CD14-positive monocyte (primary cell): ENCODE measurements at regions not wholly inside any gene's neighbourhood (a gene's known extent, or its start where the extent isn't known, plus 50 kb on each side); places are given as distances from the start of the nearest gene placed in this dataset.

Source experiments
- DNase-seq, 3 donors: peaks; one replicate each; pipeline ENCODE4 v3.0.0-alpha.2; 2011 to 2022
- H2AFZ ChIP-seq: 2 replicates; pipeline ENCODE4 v1.6.0; 2012; ENCODE audit warnings: mild to moderate bottlenecking, low read depth, low read length, inconsistent platforms; ENCODE audit not compliant: insufficient read depth, poor library complexity, severe bottlenecking
- H3K27ac ChIP-seq, 2 donors: 1 replicate in 1 of 2; 2 replicates in 1 of 2; pipeline ENCODE4 v1.5.1; 2012 to 2013; ENCODE audit warnings: low read length in 2 of 2, control low read depth in 1 of 2, inconsistent platforms in 1 of 2, low read depth in 1 of 2, mild to moderate bottlenecking in 1 of 2
- H3K27me3 ChIP-seq, 2 donors: one replicate each; pipeline versions ENCODE4 v1.6.0 to v1.6.1; 2011 to 2013; ENCODE audit warnings: low read length in 2 of 2; ENCODE audit not compliant: control insufficient read depth in 2 of 2, insufficient read depth in 2 of 2
- H3K36me3 ChIP-seq, 2 donors: replicated peaks in 1 of 2; 1 replicate in 1 of 2; 2 replicates in 1 of 2; pipeline versions ENCODE4 v1.5.1 to v1.6.1; 2012 to 2013; ENCODE audit warnings: low read length in 2 of 2, control low read depth in 1 of 2, inconsistent platforms in 1 of 2, mild to moderate bottlenecking in 1 of 2; ENCODE audit not compliant: insufficient read depth in 2 of 2, control insufficient read depth in 1 of 2
- H3K4me1 ChIP-seq, 2 donors: 1 replicate in 1 of 2; 2 replicates in 1 of 2; pipeline versions ENCODE4 v1.5.1 to v1.6.1; 2012 to 2013; ENCODE audit warnings: low read length in 2 of 2, control low read depth in 1 of 2, inconsistent platforms in 1 of 2, mild to moderate bottlenecking in 1 of 2, moderate library complexity in 1 of 2; ENCODE audit not compliant: insufficient read depth in 2 of 2, control insufficient read depth in 1 of 2
- H3K4me2 ChIP-seq: replicated peaks from 2 replicates; pipeline ENCODE3; 2012; ENCODE audit warnings: low read length, moderate library complexity, mild to moderate bottlenecking; ENCODE audit not compliant: poor library complexity, severe bottlenecking; ENCODE audit errors: extremely low read depth
- H3K4me3 ChIP-seq, 3 experiments: fragments of 200-600 bp in 1 of 3; sonication (generic) in 1 of 3; replicated peaks in 1 of 3; 1 replicate in 2 of 3; 2 replicates in 1 of 3; pipeline ENCODE4 v1.5.1; 2011 to 2013; ENCODE audit warnings: low read length in 3 of 3, mild to moderate bottlenecking in 3 of 3, control low read depth in 2 of 3, low read depth in 2 of 3, inconsistent platforms in 1 of 3, moderate library complexity in 1 of 3
- H3K79me2 ChIP-seq: 2 replicates; pipeline ENCODE4 v1.6.0; 2012; ENCODE audit warnings: mild to moderate bottlenecking, control low read depth, inconsistent platforms, low read length, moderate library complexity; ENCODE audit not compliant: insufficient read depth
- H3K9ac ChIP-seq: 2 replicates; pipeline ENCODE4 v1.6.0; 2017; ENCODE audit warnings: low read length, mild to moderate bottlenecking; ENCODE audit not compliant: insufficient read depth, poor library complexity, severe bottlenecking
- H3K9me3 ChIP-seq, 2 donors: replicated peaks in 1 of 2; 1 replicate in 1 of 2; 2 replicates in 1 of 2; pipeline versions ENCODE4 v1.5.1 to v1.6.1; 2012 to 2013; ENCODE audit warnings: low read length in 2 of 2, control low read depth in 1 of 2; ENCODE audit not compliant: control insufficient read depth in 1 of 2, insufficient read depth in 1 of 2
- H4K20me1 ChIP-seq: 2 replicates; pipeline ENCODE4 v1.6.0; 2012; ENCODE audit warnings: mild to moderate bottlenecking, low read length, control low read depth, moderate library complexity; ENCODE audit not compliant: insufficient read depth
- H3K27ac Mint-ChIP-seq, 7 donors: one replicate each; pipeline ENCODE4 v1.8.0; 2020; ENCODE audit warnings: mild to moderate bottlenecking in 7 of 7, mixed read lengths in 7 of 7, moderate library complexity in 6 of 7, inconsistent platforms in 2 of 7
- H3K27me3 Mint-ChIP-seq, 3 donors: one replicate each; pipeline ENCODE4 v1.8.0; 2021 to 2022; ENCODE audit warnings: low read depth in 3 of 3, mild to moderate bottlenecking in 3 of 3, mixed read lengths in 3 of 3, moderate library complexity in 3 of 3, inconsistent platforms in 1 of 3
- H3K36me3 Mint-ChIP-seq, 2 donors: one replicate each; pipeline ENCODE4 v1.8.0; 2020; ENCODE audit warnings: mixed read lengths in 2 of 2, inconsistent platforms in 1 of 2, mild to moderate bottlenecking in 1 of 2
- H3K4me1 Mint-ChIP-seq: one replicate; pipeline ENCODE4 v1.8.0; 2020; ENCODE audit warnings: mild to moderate bottlenecking, mixed read lengths
- H3K4me3 Mint-ChIP-seq, 2 donors: one replicate each; pipeline ENCODE4 v1.8.0; 2020; ENCODE audit warnings: mild to moderate bottlenecking in 2 of 2, mixed read lengths in 2 of 2, moderate library complexity in 1 of 2
- H3K9me3 Mint-ChIP-seq, 7 donors: one replicate each; pipeline ENCODE4 v1.8.0; 2020 to 2022; ENCODE audit warnings: mixed read lengths in 7 of 7, mild to moderate bottlenecking in 6 of 7, moderate library complexity in 6 of 7, inconsistent platforms in 2 of 7
- WGBS: methylation state at CpG from one replicate; pipeline ENCODE4 v1.1.5; 2013; ENCODE audit warnings: missing lambda C conversion rate; ENCODE audit not compliant: insufficient coverage; 5-methylcytosine and 5-hydroxymethylcytosine counted together
- intact Hi-C, 2 donors: fragments of 100-400 bp; cut with micrococcal nuclease; formaldehyde crosslinking; loops; one replicate each; pipeline versions ENCODE4 v1.15.0 to v1.15.1; 2023
- TF ChIP-seq, protein P1 (sequence below): fragments of 200-600 bp; IDR thresholded peaks from one replicate; pipeline ENCODE4 v1.8.0; 2022; ENCODE audit warnings: antibody characterized with exemption, mild to moderate bottlenecking

GRCh38 chr9:96047741-96048103 lies 172.2 kb downstream of the ERCC6L2 start:
- no peak overlapping the region for H3K4me3 ChIP-seq
- H3K4me1 ChIP-seq, result no peaks in the 10 kb centered on the region
- no peak overlapping the region for H3K27ac Mint-ChIP-seq
- H3K4me1 Mint-ChIP-seq, result no peaks in the 10 kb centered on the region
- no peak overlapping the region for H3K4me2 ChIP-seq
- H3K36me3 ChIP-seq, result no peaks in the 10 kb centered on the region
- H3K27me3 ChIP-seq, result no peaks in the 10 kb centered on the region
- no peaks in the 10 kb centered on the region for H3K36me3 Mint-ChIP-seq
- no peak overlapping the region for H3K9ac ChIP-seq
- DNase-seq, result no peak
- 60% methylated on average over 1 of the region's 10 CpGs for WGBS
- peaks cover 0 to 6% (median 4%) of the 10 kb centered on the region in 7 donors for H3K9me3 Mint-ChIP-seq
- H3K9me3 ChIP-seq, result peaks cover 0 to 4% of the 10 kb centered on the region in 2 donors
- H4K20me1 ChIP-seq, result no peaks in the 10 kb centered on the region
- TF ChIP-seq, protein P1, sequence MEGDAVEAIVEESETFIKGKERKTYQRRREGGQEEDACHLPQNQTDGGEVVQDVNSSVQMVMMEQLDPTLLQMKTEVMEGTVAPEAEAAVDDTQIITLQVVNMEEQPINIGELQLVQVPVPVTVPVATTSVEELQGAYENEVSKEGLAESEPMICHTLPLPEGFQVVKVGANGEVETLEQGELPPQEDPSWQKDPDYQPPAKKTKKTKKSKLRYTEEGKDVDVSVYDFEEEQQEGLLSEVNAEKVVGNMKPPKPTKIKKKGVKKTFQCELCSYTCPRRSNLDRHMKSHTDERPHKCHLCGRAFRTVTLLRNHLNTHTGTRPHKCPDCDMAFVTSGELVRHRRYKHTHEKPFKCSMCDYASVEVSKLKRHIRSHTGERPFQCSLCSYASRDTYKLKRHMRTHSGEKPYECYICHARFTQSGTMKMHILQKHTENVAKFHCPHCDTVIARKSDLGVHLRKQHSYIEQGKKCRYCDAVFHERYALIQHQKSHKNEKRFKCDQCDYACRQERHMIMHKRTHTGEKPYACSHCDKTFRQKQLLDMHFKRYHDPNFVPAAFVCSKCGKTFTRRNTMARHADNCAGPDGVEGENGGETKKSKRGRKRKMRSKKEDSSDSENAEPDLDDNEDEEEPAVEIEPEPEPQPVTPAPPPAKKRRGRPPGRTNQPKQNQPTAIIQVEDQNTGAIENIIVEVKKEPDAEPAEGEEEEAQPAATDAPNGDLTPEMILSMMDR, result no peak
- H3K79me2 ChIP-seq, result no peaks in the 10 kb centered on the region
- H3K27me3 Mint-ChIP-seq, result peaks cover 5 to 11% (median 6%) of the 10 kb centered on the region in 3 donors
- H2AFZ ChIP-seq, result peak overlapping the region; percentile 35
- H3K4me3 Mint-ChIP-seq, result no peak overlapping the region
- intact Hi-C loops, result no loop called here
- no peak overlapping the region for H3K27ac ChIP-seq

DNA sequence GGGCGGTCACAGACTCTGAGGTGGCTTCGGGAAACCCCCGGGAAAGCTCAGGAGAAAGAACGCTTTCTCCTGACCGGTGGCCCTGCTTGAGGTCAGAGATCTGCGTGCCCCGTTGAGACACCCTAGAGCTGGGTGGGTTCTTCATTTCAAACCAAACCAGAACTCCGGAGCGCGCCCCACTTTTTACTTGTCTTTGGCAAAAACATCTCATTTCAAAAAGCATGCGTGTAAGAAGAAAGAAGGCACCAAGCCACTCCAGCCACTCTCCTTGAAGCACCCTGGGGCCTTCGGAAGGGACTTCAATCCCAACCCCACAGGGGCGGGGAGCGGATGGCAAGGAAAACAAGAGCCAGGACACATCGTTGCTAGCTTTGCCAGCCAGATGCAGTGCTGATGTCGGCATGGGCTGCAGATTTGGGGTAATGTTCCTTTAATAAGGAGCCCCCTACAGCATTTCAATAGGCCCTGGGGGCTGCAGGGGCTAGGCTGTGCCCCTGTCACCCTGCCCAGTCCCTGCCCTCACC lies 171.7 kb downstream of the ERCC6L2 start:
- peaks cover 0 to 4% of the 10 kb centered on the region in 2 donors for H3K9me3 ChIP-seq
- H4K20me1 ChIP-seq, result no peaks in the 10 kb centered on the region
- H3K27me3 ChIP-seq, result no peaks in the 10 kb centered on the region
- intact Hi-C loops, result no loop called here
- H3K27ac ChIP-seq, result no peak overlapping the region
- TF ChIP-seq, protein P1, result no peak
- no peak for DNase-seq
- H3K27ac Mint-ChIP-seq, result no peak overlapping the region
- H3K4me1 ChIP-seq, result no peaks in the 10 kb centered on the region
- H3K4me1 Mint-ChIP-seq, result no peaks in the 10 kb centered on the region
- no peak overlapping the region for H2AFZ ChIP-seq
- peaks cover 0 to 7% (median 4%) of the 10 kb centered on the region in 7 donors for H3K9me3 Mint-ChIP-seq
- no peak overlapping the region for H3K4me3 Mint-ChIP-seq
- no peaks in the 10 kb centered on the region for H3K36me3 Mint-ChIP-seq
- H3K27me3 Mint-ChIP-seq, result peaks cover 3 to 11% (median 6%) of the 10 kb centered on the region in 3 donors
- 98% methylated on average over 11 of the region's 16 CpGs for WGBS
- H3K9ac ChIP-seq, result no peak overlapping the region
- H3K36me3 ChIP-seq, result no peaks in the 10 kb centered on the region
- no peak overlapping the region for H3K4me2 ChIP-seq
- no peaks in the 10 kb centered on the region for H3K79me2 ChIP-seq
- H3K4me3 ChIP-seq, result no peak overlapping the region
